ENCODE measurements at regions not wholly inside any gene's neighbourhood (a gene's known extent, or its start where the extent isn't known, plus 50 kb on each side); places are given as distances from the start of the nearest gene placed in this dataset.

DNA sequence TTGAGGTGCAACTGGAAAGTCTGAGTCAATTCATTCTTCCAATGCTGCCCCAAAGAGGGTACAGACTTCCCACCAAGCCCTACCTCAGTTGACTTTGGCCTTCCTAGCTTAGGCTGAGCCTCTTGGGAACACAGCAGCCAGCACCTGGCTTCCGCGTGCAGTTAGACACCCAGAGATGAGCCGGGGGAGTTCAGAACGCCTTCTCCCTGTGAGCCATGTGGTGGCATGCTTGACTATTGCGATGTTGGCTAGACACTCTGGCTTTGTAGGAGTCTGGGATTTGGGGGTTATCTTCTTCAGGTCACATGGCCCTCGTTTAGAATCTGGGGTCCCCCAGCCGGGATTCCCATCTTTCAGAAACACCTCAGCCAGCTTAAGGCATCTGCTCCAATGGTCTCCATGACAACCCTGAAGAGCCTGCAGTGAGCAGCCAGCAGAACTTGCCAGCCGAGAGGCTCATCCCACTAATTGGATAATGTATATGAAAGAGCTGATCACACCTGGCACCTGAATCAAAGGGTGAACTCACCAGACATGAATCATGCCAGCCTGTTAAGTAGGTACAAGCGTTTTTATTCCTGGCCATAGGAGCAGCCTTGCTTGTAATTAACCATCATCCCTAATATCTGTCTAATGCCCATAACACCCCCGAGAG is 167.5 kb downstream of the SYK start:
- no peak for TF ChIP-seq POLR2A (IDR thresholded peaks at IDR 0.05)
- TF ChIP-seq, protein P1, sequence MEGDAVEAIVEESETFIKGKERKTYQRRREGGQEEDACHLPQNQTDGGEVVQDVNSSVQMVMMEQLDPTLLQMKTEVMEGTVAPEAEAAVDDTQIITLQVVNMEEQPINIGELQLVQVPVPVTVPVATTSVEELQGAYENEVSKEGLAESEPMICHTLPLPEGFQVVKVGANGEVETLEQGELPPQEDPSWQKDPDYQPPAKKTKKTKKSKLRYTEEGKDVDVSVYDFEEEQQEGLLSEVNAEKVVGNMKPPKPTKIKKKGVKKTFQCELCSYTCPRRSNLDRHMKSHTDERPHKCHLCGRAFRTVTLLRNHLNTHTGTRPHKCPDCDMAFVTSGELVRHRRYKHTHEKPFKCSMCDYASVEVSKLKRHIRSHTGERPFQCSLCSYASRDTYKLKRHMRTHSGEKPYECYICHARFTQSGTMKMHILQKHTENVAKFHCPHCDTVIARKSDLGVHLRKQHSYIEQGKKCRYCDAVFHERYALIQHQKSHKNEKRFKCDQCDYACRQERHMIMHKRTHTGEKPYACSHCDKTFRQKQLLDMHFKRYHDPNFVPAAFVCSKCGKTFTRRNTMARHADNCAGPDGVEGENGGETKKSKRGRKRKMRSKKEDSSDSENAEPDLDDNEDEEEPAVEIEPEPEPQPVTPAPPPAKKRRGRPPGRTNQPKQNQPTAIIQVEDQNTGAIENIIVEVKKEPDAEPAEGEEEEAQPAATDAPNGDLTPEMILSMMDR (IDR thresholded peaks at IDR 0.05): no peak
- DNase-seq (no peak), ATAC-seq (no peak)
- no peak overlapping the region for H3K27ac ChIP-seq
- no peaks in the 10 kb centered on the region for H3K27me3 ChIP-seq
- intact Hi-C loops (cut with DNase I): no loop called here
- no peaks in the 10 kb centered on the region for H3K36me3 ChIP-seq (replicated peaks in 1 of 2; ENCODE audit: insufficient read depth in 1 of 2, low read depth in 2 of 2)
- no peaks in the 10 kb centered on the region for H3K4me1 ChIP-seq
- 69 to 73% methylated on average over 4 to 10 of the region's 10 CpGs for WGBS, 2 donors
- H3K9me3 ChIP-seq: no peaks in the 10 kb centered on the region
- H3K4me3 ChIP-seq: no peak overlapping the region

DNA sequence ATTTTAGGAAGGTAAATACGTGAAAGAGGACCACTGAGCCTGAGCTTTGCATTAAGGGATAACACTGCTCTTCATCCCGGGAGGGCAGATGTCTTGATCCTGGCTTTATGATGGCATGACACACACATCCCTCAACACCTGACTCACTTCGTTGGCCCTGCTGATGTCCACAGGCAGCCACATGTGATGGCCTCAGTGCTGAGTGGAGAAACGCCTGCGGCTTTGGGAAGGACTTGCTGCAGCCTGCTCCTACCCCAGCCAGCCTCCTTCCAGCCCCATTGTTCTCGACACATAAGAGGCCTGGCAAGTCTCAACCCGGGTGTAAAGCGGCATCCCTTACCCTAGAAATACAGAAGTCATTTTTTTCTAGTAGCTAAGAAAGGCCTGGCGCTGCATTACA is 169.0 kb downstream of the SYK start:
- TF ChIP-seq, protein P1 (IDR thresholded peaks at IDR 0.05): no peak
- TF ChIP-seq POLR2A (IDR thresholded peaks at IDR 0.05): no peak
- ATAC-seq: no peak

DNA sequence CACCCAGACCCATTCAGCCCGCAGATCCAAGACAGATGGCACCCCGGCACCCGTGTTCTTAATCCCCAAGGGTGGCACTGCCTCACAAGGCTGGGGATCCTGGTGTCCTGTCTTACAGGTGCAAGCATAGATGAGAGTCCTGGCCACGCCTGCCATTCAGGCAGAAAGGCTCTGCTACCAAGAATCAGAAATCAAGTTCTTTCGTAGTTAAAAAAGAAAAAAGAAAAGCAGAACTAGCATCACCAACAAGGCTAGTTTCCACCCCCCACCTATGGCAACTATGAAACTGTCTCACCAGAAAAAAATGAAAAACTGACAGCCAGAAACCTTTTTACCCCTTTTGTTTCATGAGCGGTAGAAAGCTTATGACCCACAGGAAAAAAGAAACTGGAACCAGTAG is 170.4 kb downstream of the SYK start:
- DNase-seq (no peak), ATAC-seq (no peak)
- WGBS, 2 donors: 80% methylated on average over 6 of the region's 6 CpGs
- Histone ChIP-seq H3K36me3 (replicated peaks in 1 of 2; ENCODE audit: insufficient read depth in 1 of 2, low read depth in 2 of 2) (no peaks in the 10 kb centered on the region), H3K4me1 (no peaks in the 10 kb centered on the region), H3K9me3 (no peaks in the 10 kb centered on the region), H3K27ac (no peak overlapping the region), H3K4me3 (no peak overlapping the region), H3K27me3 (no peaks in the 10 kb centered on the region)
- intact Hi-C loops (cut with DNase I): no loop called here
- TF ChIP-seq POLR2A (IDR thresholded peaks at IDR 0.05): no peak
- TF ChIP-seq, protein P1 (IDR thresholded peaks at IDR 0.05): no peak

More for the DNA sequence above, 169.0 kb downstream of the SYK start:
- Histone ChIP-seq H3K27ac (no peak overlapping the region), H3K4me3 (no peak overlapping the region), H3K4me1 (no peaks in the 10 kb centered on the region), H3K9me3 (no peaks in the 10 kb centered on the region), H3K36me3 (replicated peaks in 1 of 2; ENCODE audit: insufficient read depth in 1 of 2, low read depth in 2 of 2) (no peaks in the 10 kb centered on the region), H3K27me3 (no peaks in the 10 kb centered on the region)
- intact Hi-C loops (cut with DNase I): no loop called here
- no peak for DNase-seq
- 79 to 81% methylated on average over 9 of the region's 9 CpGs for WGBS, 2 donors

DNA sequence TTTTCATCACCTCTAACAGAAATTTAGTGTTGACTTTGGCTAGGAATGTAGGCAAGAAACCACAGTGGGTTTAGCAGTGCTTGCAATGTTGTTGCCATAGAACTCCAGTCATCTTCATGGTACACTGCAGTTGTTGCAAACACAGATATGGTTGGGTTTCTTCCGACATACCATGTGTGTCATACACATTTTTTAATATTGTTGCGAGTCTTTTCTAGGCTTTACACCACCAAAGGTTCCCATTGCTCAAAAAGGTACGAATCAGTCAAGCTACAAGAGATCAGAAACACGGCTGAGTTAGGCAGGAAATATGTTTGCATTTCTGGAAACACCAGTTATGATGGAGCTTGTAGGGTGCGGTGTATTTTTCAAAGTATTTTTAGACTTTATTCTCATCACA is 172.4 kb downstream of the SYK start:
- intact Hi-C loops (cut with DNase I): no loop called here
- Histone ChIP-seq H3K4me1 (no peaks in the 10 kb centered on the region), H3K27ac (no peak overlapping the region), H3K4me3 (no peak overlapping the region), H3K9me3 (no peaks in the 10 kb centered on the region), H3K36me3 (replicated peaks in 1 of 2; ENCODE audit: insufficient read depth in 1 of 2, low read depth in 2 of 2) (no peaks in the 10 kb centered on the region), H3K27me3 (no peaks in the 10 kb centered on the region)
- DNase-seq (no peak), ATAC-seq (no peak)
- 64 to 73% methylated on average over 5 of the region's 5 CpGs for WGBS, 2 donors
- no peak for TF ChIP-seq POLR2A (IDR thresholded peaks at IDR 0.05)
- TF ChIP-seq, protein P1 (IDR thresholded peaks at IDR 0.05): no peak

DNA sequence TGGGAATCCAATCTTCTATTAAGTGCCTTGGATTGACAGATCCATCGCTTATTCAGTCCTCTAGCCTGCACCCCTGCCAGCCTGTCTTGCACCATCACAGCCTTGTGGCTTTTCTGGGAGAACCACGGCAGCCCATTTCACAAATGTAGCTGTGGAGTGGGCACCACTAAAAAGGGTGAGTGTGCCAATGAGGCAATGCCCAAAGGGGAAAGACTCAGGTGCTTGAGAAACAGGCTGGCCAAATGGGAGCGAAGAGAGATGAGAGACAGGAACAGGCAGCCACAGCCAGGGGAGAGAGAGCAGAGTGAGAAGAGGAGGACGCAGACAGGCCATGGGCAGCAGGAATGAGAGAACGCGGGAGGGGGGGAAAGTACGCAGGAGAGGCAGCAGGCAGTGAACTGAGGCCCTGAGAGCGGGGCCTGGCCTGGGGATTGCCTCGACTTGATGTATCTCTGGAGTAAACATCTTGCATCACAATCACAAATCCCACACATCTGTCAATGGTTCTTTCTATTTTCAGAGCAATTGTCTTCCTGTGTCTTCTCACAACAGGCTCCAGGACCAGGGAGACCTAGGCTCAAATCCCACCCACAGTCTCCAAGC is 173.1 kb downstream of the SYK start:
- intact Hi-C loops (cut with DNase I): no loop called here
- 68 to 76% methylated on average over 9 of the region's 9 CpGs for WGBS, 2 donors
- H3K27ac ChIP-seq: no peak overlapping the region

More for the DNA sequence above, 173.1 kb downstream of the SYK start:
- DNase-seq (no peak), ATAC-seq (no peak)
- Histone ChIP-seq H3K4me3 (no peak overlapping the region), H3K4me1 (no peaks in the 10 kb centered on the region), H3K27me3 (no peaks in the 10 kb centered on the region), H3K36me3 (replicated peaks in 1 of 2; ENCODE audit: insufficient read depth in 1 of 2, low read depth in 2 of 2) (no peaks in the 10 kb centered on the region), H3K9me3 (no peaks in the 10 kb centered on the region)
- TF ChIP-seq POLR2A (IDR thresholded peaks at IDR 0.05): no peak
